Cardiac muscle cell (in vitro differentiated cells and primary cell): ENCODE measurements at regions not wholly inside any gene's neighbourhood (a gene's known extent, or its start where the extent isn't known, plus 50 kb on each side); places are given as distances from the start of the nearest gene placed in this dataset.
A peak's percentile ranks its signal among the peaks of the same experiment; 100 is the strongest.

Source experiments
- DNase-seq, 2 donors: peaks; one replicate each; pipeline versions ENCODE4 v3.0.0 to v3.0.0-alpha.2; 2010 to 2017; ENCODE audit warnings: low read depth in 1 of 2, low spot score in 1 of 2
- H3K27ac ChIP-seq: fragments of 200-600 bp; sonication (generic); 2 replicates; pipeline ENCODE4 v1.5.1; 2016
- H3K27me3 ChIP-seq: fragments of 200-600 bp; sonication (generic); 2 replicates; pipeline ENCODE4 v1.6.0; 2016; ENCODE audit warnings: control low read depth
- H3K36me3 ChIP-seq: fragments of 200-600 bp; sonication (generic); 2 replicates; pipeline ENCODE4 v1.5.1; 2016; ENCODE audit warnings: control low read depth
- H3K4me1 ChIP-seq: fragments of 200-600 bp; sonication (generic); 2 replicates; pipeline ENCODE4 v1.8.1; 2017; ENCODE audit warnings: low read depth, mild to moderate bottlenecking, mixed run types
- H3K4me3 ChIP-seq: fragments of 200-600 bp; sonication (generic); 2 replicates; pipeline ENCODE4 v1.5.1; 2016; ENCODE audit warnings: mild to moderate bottlenecking
- H3K9me3 ChIP-seq: fragments of 200-600 bp; sonication (generic); 2 replicates; pipeline ENCODE4 v1.5.1; 2017; ENCODE audit warnings: low read depth, mild to moderate bottlenecking, control low read depth
- TF ChIP-seq, protein P1 (sequence below): IDR thresholded peaks from 2 replicates; pipeline ENCODE4 v1.5.1; 2012; ENCODE audit warnings: low read depth, mild to moderate bottlenecking, low read length

DNA sequence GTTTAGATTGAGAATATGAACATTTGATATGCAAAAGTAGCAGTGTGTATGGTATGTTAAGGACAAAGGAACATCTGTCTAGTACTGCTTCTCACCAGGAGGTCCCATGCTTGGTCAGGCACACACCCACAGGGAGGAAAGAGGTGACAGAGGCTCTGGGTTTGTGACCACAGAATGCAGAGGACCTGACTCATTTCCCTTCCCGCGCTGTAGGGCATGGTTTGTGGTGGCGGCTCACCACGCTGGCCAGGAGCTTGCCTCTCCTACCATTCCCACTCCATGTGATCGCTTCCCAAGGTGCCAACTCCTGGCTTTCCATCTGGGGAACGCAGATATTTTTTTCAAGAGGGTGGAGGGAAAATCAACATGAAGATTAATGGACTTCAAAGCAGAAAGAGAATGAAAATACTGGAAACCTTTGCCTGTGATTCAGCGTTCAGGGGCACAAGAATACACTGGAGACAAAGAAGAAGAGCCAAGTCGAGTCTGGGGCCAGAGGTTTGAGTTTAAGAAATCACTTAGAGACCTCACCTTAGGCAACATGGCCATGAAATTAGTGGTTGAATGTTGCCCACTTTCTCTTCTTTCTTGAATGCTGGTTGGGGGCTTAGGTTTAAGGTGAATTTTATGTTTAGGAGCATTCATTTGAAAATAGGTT is 477.8 kb downstream of the CCDC171 start:
- TF ChIP-seq, protein P1, sequence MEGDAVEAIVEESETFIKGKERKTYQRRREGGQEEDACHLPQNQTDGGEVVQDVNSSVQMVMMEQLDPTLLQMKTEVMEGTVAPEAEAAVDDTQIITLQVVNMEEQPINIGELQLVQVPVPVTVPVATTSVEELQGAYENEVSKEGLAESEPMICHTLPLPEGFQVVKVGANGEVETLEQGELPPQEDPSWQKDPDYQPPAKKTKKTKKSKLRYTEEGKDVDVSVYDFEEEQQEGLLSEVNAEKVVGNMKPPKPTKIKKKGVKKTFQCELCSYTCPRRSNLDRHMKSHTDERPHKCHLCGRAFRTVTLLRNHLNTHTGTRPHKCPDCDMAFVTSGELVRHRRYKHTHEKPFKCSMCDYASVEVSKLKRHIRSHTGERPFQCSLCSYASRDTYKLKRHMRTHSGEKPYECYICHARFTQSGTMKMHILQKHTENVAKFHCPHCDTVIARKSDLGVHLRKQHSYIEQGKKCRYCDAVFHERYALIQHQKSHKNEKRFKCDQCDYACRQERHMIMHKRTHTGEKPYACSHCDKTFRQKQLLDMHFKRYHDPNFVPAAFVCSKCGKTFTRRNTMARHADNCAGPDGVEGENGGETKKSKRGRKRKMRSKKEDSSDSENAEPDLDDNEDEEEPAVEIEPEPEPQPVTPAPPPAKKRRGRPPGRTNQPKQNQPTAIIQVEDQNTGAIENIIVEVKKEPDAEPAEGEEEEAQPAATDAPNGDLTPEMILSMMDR = no peak
- no peaks in the 10 kb centered on the region for H3K9me3 ChIP-seq

DNA sequence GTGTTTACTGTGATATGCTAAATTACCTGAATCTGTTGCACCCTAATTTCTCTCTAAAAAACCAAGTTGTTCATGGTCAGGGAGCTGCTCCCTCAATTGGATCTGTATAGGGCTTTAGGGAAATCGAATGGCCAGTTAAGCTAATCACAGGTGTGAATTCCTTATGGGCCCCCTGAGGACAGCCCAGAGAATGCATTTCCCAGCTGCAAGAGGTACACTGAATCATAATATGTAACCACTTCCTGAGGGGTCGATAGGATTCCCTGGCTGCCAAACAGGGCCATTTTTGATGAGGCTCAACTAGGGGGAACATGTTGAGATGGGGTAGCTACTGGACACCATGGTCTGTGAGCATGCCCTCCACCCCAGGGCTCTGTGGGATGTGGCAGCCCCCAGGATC is 478.6 kb downstream of the CCDC171 start:
- Histone ChIP-seq H3K4me3 (no peak overlapping the region), H3K4me1 (no peaks in the 10 kb centered on the region), H3K9me3 (no peaks in the 10 kb centered on the region)

More for the DNA sequence above, 477.8 kb downstream of the CCDC171 start:
- Histone ChIP-seq H3K36me3 (no peaks in the 10 kb centered on the region), H3K27ac (no peak overlapping the region), H3K4me3 (no peak overlapping the region), H3K27me3 (no peaks in the 10 kb centered on the region), H3K4me1 (no peaks in the 10 kb centered on the region)
- peak in 1 of 2 donors; percentile 82 for DNase-seq

DNA sequence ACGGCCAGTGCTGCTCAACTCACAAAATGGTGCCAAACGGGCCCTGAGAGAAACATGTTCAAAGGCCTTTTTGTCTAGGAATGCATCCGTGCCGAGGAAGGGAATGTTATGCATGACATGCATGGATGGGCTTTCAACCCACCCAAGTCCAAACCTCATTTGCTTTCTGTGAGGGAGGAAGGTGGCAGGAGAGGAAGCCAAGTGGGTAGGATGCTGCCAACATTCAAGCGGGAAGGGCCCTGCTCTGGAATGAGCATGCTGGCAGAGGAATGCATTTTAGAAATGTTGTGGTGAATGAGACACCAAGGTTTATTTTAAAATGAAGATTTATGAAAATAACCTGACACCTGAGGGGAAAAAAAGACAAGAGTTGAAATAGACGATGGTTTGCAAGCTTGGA is 479.1 kb downstream of the CCDC171 start:
- Histone ChIP-seq H3K4me3 (no peak overlapping the region), H3K9me3 (no peaks in the 10 kb centered on the region), H3K27ac (no peak overlapping the region), H3K36me3 (no peaks in the 10 kb centered on the region), H3K27me3 (no peaks in the 10 kb centered on the region), H3K4me1 (no peaks in the 10 kb centered on the region)
- TF ChIP-seq, protein P1 = no peak
- DNase-seq = no peak

More for the DNA sequence above, 478.6 kb downstream of the CCDC171 start:
- Histone ChIP-seq H3K27me3 (no peaks in the 10 kb centered on the region), H3K27ac (no peak overlapping the region), H3K36me3 (no peaks in the 10 kb centered on the region)
- DNase-seq = no peak
- TF ChIP-seq, protein P1 = no peak

DNA sequence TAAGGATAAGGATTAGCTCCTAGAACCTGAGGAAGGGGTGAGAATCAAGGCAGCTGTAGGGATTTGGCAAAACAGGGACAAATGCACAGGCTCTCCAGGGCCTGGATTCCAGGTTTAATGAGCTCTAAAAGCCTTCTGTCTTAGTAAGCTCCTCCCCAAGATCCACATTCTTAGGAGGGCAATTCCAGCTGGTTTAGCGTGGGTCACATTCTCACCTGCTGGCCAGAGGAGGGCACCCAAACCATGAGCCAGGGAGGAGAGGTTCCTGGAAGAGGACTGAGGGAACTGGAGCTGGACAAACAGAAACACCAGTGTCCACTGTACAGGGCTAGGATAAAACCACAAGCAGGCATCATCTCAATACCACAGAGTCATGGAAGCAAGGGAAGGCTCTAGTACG is 480.0 kb downstream of the CCDC171 start:
- no peaks in the 10 kb centered on the region for H3K9me3 ChIP-seq
- DNase-seq = peak; percentile 43 to 50
- H3K27ac ChIP-seq = no peak overlapping the region
- TF ChIP-seq, protein P1 = peak; percentile 18
- H3K4me3 ChIP-seq = no peak overlapping the region
- no peaks in the 10 kb centered on the region for H3K36me3 ChIP-seq
- H3K4me1 ChIP-seq = no peaks in the 10 kb centered on the region
- no peaks in the 10 kb centered on the region for H3K27me3 ChIP-seq

DNA sequence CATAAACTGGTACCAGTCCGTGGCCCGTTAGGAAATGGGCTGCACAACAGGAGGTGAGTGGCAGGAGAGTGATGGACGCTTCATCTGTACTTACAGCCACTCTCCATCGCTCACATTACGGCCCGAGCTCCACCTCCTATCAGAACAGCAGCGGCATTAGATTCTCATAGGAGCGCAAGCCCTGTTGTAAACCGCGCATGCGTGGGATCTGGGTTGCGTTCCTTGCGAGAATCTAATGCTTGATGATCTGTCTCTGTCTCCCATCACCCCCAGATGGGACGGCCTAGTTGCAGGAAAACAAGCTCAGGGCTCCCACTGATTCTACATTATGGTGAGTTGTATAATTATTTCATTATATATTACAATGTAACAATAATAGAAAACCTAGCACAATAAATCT is 480.4 kb downstream of the CCDC171 start:
- Histone ChIP-seq H3K4me1 (no peaks in the 10 kb centered on the region), H3K27me3 (no peaks in the 10 kb centered on the region), H3K4me3 (no peak overlapping the region), H3K36me3 (no peaks in the 10 kb centered on the region), H3K27ac (no peak overlapping the region), H3K9me3 (no peaks in the 10 kb centered on the region)
- no peak for DNase-seq
- TF ChIP-seq, protein P1 = no peak
